GM12872 (cell line): ENCODE measurements at regions not wholly inside any gene's neighbourhood (a gene's known extent, or its start where the extent isn't known, plus 50 kb on each side); places are given as distances from the start of the nearest gene placed in this dataset.

Source experiments
- CTCF ChIP-seq: IDR thresholded peaks from 3 replicates; pipeline ENCODE4 v1.5.1; 2011; ENCODE audit warnings: low read depth, mild to moderate bottlenecking, low read length, moderate library complexity; ENCODE audit not compliant: insufficient read depth

DNA sequence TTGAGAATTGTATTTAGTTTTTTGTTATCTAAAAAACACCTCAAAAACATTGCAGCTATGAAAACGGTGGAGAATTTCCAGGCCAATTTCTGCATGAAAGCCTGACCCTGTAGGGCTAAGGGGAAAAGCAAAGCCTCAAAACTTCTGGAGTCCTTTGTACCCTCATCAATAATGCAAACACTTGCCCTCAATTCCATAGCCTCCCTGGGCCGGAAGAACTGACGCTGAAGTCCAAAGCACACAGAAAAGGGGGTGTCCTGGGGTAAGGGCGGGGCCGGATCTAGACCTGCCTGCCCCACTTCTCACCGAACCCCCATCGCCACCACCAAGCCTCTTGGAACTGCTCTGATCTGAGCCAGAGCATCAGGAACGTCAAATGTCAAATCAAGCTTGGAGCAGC is 173.9 kb upstream of the S100G start:
- no peak for TF ChIP-seq CTCF

- no peak for TF ChIP-seq CTCF
Observed at GRCh38 chrX:16476692-16477091, 173.3 kb upstream of the S100G start.

DNA sequence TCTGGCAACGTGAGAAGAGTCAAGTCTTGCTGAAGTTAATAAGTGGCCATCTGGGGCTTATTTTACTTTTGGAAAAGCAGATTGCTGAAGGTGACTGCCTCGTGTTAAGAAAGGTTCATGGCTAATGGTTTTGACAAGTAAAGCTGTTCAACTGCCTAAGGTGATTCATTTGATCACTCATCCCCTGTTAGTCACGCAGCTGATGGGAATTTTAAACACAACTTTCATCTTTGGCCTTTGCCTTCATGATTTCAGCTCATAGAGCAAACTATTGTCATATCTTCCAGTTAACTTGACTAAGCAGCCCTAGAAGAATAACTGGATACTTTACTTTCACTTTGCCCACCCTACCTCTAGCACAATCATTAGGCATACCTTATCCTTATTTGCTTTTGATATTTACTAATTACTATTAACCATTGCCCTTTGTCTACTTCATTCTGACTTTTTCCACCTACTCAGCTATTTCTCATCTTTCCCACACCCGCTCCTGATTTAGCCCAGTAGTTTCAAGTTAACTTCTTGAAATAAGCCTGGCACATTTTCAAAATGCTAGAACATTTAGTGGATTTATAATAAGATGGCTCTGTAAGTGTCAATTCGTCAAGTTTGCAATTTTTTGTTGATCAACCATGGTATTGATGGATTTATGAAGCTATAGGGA is 170.6 kb upstream of the S100G start:
- TF ChIP-seq CTCF, result no peak

DNA sequence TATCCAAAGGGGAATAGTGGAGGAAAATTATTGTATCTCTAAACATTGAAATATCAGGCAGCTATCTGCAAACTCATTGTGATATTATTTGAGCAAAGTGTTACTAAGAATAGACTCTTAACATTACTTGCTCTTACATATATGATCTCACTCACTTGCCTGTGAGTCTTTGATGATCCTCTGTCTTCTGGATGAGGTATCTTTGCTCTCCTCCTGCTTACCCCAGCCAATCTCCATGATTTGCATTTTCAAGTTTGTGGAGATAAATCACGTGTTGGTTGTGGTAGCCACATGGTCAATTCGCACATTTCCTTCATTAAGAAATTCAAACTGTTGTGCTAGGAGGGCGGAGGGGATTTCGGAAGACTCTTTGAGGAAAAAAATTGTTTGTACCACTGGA is 169.9 kb upstream of the S100G start:
- no peak for TF ChIP-seq CTCF

DNA sequence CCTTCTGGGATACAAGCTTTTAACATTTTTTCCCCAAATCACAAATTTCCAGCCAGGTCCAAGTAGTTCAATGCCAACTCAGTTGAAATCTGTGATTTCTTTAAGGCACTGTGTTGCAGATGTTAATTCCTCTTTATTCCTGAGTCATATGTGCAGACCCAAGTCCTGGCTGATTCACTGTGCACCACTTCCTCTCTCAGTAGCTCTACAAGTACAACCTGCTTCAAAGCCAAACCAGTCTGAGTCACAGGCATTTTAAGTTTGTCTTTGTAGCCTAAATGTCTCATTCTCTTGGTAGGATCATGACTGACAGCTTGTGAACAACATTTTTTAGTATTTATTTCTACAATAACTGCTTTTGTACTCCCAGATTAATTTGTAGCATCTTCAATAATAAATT is 165.6 kb upstream of the S100G start:
- no peak for TF ChIP-seq CTCF

GRCh38 chrX:16487620-16488385 is 162.2 kb upstream of the S100G start:
- no peak for TF ChIP-seq CTCF

GRCh38 chrX:16488959-16489358 is 161.0 kb upstream of the S100G start:
- TF ChIP-seq CTCF, result no peak
